GM19351 (cell line): ENCODE measurements at regions not wholly inside any gene's neighbourhood (a gene's known extent, or its start where the extent isn't known, plus 50 kb on each side); places are given as distances from the start of the nearest gene placed in this dataset.

Source experiments
- ATAC-seq: cut with Tn5 transposase; IDR thresholded peaks from one replicate; pipeline ENCODE4 v1.9.1; 2021; ENCODE audit warnings: mild to moderate bottlenecking, moderate library complexity; ENCODE audit not compliant: unreplicated experiment

- no peak for ATAC-seq
Observed at GRCh38 chr5:103842936-103843335, 280.3 kb upstream of the NUDT12 start.

GRCh38 chr5:103840600-103840999 is 278.0 kb upstream of the NUDT12 start:
- no peak for ATAC-seq

GRCh38 chr5:103834216-103834615 is 271.6 kb upstream of the NUDT12 start:
- ATAC-seq: no peak

GRCh38 chr5:103829585-103829984 is 267.0 kb upstream of the NUDT12 start:
- ATAC-seq: no peak

GRCh38 chr5:103827976-103828375 is 265.4 kb upstream of the NUDT12 start:
- no peak for ATAC-seq

- no peak for ATAC-seq
Observed at GRCh38 chr5:103821361-103821760, 258.8 kb upstream of the NUDT12 start.

GRCh38 chr5:103808464-103809106 is 246.0 kb upstream of the NUDT12 start:
- ATAC-seq: peak; percentile 93

- ATAC-seq: no peak
Observed at GRCh38 chr5:103804711-103805110, 242.1 kb upstream of the NUDT12 start.

- no peak for ATAC-seq
Observed at GRCh38 chr5:103801681-103802080, 239.1 kb upstream of the NUDT12 start.

- ATAC-seq: no peak
Observed at GRCh38 chr5:103800741-103801495, 238.3 kb upstream of the NUDT12 start.

GRCh38 chr5:103793595-103794182 is 231.1 kb upstream of the NUDT12 start:
- ATAC-seq: no peak

GRCh38 chr5:103785569-103785968 is 223.0 kb upstream of the NUDT12 start:
- no peak for ATAC-seq

GRCh38 chr5:103783669-103784068 is 221.1 kb upstream of the NUDT12 start:
- no peak for ATAC-seq

- no peak for ATAC-seq
Observed at GRCh38 chr5:103780794-103781193, 218.2 kb upstream of the NUDT12 start.

- ATAC-seq: no peak
Observed at GRCh38 chr5:103774721-103775120, 212.1 kb upstream of the NUDT12 start.

- ATAC-seq: no peak
Observed at GRCh38 chr5:103772248-103772647, 209.7 kb upstream of the NUDT12 start.

GRCh38 chr5:103764403-103764802 is 201.8 kb upstream of the NUDT12 start:
- no peak for ATAC-seq

- ATAC-seq: no peak
Observed at GRCh38 chr5:103758996-103759395, 196.4 kb upstream of the NUDT12 start.

GRCh38 chr5:103755974-103756373 is 193.4 kb upstream of the NUDT12 start:
- no peak for ATAC-seq

GRCh38 chr5:103745353-103746065 is 182.9 kb upstream of the NUDT12 start:
- no peak for ATAC-seq

- ATAC-seq: no peak
Observed at GRCh38 chr5:103744159-103744558, 181.6 kb upstream of the NUDT12 start.

GRCh38 chr5:103743421-103743820 is 180.8 kb upstream of the NUDT12 start:
- ATAC-seq: no peak
